Nucleus accumbens (tissue), 56 donors: ENCODE measurements at regions not wholly inside any gene's neighbourhood (a gene's known extent, or its start where the extent isn't known, plus 50 kb on each side); places are given as distances from the start of the nearest gene placed in this dataset.

Source experiments
- DNase-seq, 56 donors: peaks; one replicate each; lab custom pipeline; 2025; lab: John Stamatoyannopoulos, UW

DNA sequence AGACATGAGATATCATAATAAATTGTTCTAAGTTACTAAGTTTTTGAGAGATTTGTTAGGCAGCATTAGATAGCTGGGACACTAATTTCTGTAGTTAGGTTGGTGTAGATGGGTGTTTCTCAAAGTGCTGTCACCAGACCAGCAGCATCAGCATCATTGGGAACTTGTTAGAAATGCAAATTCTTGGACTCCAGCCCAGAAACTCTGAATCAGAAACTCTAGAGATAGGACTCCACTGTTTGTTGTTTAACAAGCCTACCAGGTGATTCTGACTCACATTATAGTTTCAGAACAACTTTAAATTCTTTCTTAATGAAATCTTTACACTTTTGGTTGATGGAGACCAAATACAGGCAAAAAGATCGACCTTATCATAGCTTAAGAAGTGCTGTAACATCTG lies 173.7 kb downstream of the PABPC4L start:
- no peak for DNase-seq

DNA sequence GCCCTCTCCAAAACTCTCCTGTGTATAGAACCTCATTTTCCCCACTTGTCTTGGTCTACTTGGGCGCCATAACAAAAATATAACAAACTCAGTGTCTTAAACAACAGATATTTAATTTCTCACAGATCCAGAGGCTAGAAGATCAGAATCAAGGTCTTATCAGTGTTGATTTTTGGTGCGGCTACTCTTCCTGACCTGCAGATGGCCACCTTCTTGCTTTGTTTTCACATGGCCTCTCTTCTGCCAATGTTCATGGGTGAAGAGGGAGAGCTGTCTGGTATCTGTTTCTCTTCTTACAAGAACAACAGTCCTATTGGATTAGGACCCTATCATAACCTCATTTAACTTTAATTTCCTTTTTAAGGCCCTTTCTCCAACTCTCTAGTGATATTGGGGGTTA lies 177.3 kb downstream of the PABPC4L start:
- no peak for DNase-seq

DNA sequence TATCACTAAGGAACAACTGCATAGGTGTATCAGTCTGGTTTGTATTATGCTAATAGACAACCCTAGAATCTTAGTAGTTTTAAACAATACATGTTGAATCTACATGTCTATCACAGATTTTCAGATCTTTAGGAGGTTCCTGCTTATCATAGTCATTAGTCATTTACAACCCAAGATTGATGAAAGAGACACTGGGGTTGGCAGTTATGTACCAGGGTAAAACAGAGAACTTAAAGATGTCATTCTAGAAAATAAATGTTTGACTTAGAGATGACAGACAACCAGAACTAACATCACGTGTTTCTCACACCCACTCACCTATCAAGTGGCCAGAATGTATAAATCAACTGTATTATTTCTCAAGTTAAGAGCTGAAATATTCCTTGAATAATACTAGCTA lies 181.9 kb downstream of the PABPC4L start:
- DNase-seq, result no peak

DNA sequence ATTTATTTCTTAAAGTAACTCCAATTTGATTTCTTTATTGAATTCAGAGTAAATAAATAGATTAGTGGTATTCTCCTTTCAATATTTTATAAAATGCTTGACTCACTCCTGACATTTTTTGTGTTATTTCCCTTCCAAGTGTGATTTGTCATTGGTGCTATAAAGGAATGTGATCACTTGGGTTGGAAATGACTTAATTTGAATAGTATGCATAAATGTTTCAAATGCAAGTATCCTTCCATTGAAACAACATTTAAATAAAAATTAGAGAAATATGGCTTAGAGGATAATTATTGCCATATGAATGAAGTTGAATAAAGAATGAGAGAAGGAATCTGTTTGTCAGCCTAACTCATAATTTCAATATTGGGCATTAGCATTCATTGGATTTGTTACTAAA lies 182.7 kb downstream of the PABPC4L start:
- no peak for DNase-seq

DNA sequence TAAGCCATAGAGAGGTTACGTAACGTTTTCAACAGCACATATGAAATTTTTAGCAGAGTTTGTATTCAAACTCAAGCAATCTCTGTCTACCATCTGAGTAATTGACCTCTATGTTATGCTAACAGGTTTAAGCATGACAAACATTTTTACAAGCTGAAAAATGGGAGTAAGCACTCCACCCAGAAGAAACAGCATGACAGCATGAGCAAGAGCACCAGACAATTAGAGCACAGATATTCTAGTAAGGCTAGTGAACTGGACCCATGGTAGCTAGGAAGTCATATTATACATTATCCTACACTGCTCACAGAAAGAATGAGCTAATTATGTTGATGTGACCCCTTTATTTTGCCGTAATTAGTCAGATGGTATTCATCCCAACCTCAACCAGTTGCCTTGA lies 200.5 kb downstream of the PABPC4L start:
- no peak for DNase-seq

DNA sequence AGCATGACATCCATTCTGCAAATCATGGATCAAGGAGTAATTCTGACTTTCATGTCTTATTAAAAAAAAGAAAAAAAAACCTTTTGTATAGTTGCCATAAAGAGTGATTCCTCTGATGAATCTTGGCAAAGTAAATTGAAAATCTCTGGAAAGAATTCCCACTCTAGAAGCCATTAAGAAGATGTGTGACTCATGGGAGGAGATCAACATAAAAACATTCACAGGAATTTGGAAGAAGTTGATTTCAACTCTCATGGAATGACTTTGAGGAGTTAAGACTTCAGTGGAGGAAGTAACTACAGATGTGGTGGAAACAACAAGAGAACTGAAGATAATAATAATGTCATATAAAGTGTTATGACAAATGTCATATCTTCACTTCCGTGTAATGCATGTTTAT lies 204.2 kb downstream of the PABPC4L start:
- DNase-seq, result no peak

DNA sequence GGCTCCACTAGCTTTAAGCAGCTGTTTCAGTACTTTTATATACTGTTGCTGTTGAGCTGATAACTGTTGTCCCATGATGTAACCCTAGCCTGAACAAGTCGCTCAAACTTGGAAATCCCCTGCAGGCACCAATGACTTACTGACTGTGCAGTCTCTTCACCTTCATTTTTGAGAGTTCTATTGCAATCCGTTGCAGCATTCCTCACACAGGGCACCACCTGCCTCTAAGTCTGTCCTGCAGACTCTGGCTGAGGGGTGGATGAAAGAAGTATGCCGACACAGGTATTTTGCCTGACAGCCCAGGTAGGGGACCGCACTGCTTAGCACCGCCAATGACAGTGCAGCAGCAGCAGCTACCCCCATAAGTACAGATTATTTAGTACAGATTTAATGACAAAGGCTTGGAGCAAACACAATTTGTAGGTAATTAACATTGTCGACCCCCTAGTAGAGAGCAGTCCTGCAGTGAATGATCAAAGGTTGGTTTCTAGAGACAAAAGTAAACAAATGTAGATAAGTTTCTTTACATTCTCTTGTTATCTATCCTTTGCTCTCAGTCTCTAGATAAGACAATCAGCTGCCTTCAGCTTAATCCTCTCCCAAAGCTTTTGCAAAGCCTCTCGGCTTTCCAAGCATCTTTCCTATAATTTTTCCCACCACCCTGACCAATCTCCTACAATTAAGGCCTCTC lies 205.0 kb downstream of the PABPC4L start:
- DNase-seq, result no peak

DNA sequence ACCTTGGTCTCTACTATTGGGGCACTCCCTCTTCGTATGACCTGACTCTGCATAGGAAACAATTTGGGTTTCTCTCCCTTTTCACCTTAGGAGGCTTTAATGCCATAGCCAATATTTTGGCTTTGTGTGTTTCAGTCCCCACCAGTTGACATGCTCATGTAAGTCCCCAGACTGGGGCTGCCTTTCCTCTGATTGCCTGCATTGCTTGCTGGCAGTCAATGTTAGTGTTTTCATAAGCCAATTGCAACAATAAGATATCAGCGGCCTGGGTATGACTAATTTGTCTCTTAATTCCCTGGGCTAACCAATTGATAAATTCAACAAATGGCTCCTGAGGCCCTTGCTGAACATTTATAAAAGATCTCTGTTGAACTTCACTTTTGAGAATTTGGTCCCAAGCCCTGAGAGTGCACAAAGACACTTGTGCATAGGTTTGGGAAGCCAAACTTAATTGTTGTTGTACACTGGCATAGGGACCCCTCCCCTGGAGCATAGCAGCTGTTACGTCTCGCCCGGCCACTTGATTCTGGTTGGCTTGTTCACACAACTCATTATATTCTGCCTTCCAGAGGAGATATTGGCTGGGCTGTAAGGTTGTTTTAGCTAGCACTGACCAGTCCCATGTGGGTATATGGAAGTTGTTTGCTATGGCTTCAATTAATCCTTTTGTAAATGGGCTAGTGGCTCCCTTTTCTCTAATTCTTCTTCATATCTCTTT lies 206.2 kb downstream of the PABPC4L start:
- no peak for DNase-seq

DNA sequence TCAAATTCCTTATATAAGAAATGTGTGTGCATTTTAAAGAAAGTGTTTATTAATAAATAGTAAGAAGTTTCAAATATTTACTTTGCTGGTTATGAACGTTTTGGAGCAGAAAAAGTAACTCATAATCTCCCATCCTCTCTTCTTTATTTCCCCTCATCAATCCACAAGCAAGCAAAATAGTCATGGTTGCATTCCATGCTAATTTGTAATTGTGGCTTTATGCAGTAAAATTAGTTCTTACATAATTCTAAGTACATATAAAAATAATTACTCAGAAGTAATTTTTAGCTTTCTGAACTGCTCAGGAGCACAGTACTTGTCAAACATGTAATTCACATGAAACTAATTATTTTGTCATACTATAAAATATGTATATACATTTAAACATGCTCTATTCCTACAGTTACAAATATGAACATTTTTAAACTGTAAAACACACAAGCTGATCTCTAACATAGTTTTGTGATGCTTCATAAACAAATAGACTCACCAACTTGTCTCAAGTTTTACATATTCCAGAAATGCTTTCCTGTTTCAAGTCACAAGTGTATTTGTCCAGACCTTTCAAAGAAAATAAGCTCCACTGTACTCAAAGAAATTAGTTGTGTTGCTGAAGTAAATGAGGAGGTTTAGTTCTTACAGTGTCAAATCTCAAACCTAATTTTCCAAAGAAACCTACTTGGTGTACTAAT lies 218.9 kb downstream of the PABPC4L start:
- DNase-seq, result no peak

DNA sequence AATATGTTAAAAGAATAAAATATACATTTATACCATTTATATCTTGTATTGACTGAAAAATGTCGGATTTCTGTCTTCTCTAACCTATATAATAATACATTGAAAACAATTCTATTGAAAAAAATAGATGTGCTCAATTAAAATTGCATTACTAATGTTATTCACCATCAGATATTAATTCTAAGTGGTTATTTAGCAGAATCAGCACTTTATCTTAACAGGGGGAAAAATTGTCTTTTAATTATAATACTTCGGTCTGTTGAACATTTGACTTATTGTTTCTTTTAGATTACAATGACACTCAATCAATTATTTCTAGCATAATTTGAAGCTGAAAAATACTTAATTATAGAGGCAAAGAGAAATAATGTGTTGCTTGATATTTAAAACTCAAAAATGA lies 220.3 kb downstream of the PABPC4L start:
- DNase-seq, result no peak

DNA sequence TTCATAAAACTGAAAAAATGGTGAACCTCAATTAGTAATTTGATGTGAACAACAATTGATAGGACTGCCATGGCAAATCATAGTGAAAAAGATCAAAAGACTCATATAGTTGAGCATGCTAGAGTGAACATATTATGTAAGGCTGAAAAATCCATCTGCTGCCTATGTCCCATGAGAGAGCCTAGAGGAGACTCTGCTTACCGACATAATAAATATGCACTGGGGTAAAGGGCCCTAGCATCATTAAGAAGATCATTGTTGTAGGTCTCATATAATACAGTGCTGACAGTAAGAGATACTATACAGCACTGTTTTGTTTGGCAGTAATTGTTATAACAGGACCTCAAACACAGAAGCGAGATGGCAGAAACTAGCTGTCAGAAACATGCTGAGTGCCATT lies 229.0 kb downstream of the PABPC4L start:
- no peak for DNase-seq

DNA sequence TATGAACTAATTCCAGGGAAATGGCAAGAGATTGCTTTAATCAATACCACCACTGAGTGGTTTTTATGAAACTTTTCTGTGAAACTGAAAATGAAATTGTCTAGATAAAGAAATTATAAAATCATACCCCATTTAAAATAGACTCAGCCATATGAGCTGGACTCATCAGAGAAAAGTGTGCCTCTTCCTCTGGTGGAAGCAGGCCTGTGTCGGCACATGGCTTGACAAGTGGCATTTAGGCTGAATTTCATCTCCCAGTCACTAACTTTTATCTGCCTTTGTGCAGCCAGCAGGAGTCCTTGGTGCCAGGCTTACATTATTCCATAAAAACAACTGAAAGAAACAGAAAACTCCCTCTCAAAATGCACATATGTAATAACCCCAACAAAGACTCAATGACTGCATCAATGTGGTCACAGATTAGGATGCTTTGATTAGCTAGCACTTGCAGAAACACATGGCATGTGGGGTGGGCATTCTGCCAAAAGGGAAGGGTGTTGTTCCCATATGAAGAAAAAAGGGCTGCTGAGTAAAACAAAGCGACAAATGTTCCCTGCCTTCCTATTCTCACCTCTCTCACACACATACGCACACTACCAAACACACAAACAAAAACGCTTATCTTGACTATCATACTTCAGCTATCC lies 232.3 kb downstream of the PABPC4L start:
- DNase-seq, result peak in 3 of 56 donors; percentile 1 to 9 (median 1)

DNA sequence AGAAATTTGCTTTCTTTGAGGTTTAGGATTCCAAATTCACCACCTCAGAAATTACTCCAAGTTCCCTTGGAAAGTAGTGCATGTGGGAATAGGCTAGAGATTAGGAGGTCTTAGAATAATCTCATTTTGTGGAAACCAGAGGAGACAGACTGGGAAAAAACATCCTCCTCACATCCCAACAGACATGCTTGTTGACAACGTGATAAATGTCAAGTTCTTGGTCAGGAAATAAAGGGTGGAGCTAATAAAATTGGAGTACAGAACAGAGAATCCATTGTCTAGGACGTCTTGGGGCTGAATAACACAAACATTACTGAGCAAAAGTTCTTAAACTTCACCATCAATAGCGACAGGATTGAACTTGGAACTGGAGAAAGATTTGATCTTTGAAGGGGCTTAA lies 233.4 kb downstream of the PABPC4L start:
- no peak for DNase-seq

DNA sequence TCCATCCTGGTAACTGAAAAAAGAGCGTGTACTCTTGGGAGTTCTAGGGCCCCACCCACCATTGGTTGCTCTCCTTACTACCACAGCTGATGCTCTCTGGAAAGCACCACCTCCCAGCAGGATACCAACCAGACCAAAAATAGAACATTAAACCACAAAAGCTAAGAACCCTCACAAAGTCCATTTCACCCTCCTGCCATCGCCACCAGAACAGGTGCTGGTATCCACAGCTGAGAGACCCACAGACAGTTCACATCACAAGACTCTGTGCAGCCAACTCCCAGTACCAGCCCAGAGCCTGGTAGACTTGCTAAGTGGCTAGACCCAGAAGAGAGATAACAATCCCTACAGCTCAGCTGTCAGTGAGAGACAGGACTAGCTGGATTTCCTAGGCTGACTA lies 240.6 kb downstream of the PABPC4L start:
- no peak for DNase-seq

DNA sequence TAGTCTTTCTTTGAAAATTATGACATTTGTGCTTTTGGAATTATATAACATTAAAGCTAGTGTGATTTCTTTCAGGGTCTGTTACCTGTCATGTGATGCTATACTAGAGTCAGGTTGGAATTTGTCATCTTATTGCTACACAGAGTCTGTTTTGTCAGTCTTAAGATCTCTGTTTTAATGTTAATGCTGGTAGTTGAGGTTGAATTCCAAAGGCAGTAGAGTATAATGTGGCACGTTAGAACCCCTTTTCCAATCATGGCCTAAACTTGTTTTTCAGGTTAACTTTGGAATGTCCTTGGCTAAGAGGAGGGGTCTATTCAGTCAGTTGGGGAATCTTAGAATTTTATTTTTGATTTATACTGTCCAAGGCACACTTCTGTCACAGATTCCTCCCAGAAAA lies 258.5 kb downstream of the PABPC4L start:
- DNase-seq, result no peak

DNA sequence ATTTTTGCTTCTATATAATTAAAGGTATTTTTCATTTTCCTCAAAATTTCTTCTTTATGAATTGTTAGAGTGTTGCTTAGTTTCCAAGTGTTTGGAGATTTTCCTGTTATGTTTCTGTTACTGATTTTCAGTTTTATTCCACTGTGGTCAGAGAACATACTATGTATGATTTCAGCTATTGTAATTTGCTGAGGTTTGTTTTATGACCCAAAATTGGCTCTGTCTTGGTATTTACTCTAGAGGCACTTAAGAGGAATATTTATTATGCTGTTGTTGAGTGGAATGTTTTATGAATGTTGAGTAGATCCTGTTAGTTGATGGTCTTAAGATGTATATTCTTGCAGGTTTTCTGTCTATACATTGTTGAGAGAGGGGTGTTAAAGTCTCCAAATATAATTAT lies 263.5 kb downstream of the PABPC4L start:
- no peak for DNase-seq

DNA sequence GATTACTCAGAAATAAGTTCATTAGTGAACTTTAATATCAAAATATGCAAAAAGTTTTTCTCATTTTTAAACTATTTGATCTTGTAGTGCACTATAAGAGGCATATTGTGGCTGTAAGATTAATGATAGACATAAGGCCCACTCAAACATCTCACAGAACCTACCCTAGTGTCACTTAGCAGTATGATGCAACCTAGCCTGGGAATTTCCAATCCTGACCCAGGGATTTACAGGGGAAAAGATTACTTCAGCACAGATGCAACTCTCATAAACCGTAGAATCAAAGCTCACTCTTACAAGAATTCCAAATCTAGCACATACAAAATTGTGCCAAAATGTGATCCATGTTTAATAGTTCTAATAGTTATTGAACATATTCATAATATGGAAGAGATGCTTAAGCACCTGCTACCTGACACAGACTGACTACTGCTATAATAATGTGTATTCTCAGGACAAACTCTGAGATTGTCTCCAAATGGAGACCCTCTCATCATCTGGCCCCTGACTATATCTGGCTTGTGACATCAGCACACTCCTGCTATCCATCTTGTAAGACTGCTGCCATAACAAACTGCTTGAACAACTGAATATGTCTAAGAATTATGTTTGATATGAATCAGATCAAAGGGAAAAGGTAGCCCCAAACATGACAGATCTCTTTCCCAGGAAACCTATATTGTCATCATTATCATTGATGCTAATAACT lies 271.9 kb downstream of the PABPC4L start:
- no peak for DNase-seq

DNA sequence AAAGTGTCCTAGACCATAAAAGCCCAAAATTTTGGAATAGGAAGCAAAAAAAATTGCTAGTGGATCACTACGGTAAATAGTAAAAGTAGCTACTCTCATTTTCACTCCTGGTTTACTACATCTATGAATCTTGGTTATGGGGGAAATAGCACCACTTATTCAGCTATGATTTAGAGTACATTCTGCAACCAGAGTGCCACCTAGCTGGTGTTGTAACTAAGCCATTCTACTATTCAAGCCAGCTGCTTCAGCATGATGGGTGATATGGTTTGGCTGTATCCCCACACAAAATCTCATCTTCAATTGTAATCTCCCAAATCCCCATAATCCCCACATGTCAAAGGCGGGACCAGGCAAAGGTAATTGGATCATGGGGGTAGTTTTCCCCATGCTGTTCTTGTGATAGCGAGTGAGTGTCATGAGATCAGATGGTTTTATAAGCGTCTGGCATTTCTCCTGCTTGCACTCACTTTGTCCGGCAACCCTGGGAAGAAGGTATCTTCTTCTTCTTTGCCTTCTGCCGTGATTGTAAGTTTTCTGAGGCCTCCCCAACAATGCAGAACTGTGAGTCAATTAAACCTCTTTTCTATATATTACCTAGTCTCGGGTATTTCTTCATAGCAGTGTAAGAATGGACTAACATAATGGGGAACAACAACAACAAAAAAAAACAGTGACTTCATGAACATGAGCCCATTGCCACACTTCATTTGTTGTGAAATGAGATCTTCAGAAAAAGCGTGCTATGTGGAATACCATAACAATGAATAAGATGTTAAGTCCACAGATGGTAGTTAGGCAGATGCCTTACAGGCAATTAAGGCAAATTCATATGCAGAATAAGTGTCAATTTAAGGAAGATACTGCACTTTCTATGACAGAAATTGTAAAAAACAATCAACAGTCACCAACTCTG lies 280.1 kb downstream of the PABPC4L start:
- DNase-seq, result no peak

DNA sequence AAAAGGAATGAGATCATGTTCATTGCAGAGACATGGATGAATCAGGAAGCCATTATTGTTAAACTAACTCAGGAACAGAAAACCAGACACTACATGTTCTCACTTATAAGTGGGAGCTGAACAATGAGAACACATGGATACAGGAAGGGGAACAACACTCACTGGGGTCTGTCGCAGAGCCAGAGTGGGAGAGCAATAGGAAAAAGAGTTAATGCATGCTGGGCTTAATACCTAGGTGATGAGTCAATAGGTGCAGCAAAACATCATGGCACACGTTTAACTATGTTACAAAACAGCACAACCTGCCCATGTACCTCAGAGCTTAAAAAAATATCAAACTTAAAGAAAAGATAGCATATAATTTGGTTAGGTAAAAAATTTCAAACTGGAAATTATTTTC lies 281.4 kb downstream of the PABPC4L start:
- no peak for DNase-seq

DNA sequence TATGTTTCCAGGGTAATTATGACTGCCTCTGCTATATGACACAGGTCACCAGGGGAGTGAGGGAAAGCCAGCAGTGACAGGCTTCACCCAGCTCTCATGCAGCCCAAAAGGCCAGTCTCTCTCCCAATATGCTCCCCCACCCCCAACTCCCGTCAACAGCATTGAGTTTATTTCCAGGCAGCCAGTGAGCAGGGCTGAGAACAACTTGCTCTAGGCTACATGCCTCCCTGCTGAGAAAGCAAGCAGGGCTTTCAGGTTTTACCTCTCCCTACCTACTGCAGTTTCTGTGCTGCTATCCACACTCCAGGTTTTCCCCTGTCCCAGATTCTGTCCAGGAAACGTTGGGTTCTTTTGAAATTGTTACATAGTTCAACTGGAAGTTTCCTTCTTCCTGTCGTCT lies 291.4 kb downstream of the PABPC4L start:
- no peak for DNase-seq
